Fibroblast of the conjunctiva (primary cell): ENCODE measurements at regions not wholly inside any gene's neighbourhood (a gene's known extent, or its start where the extent isn't known, plus 50 kb on each side); places are given as distances from the start of the nearest gene placed in this dataset.
"Not testable (repeated sequence)": the region's sequence is repeated elsewhere in the genome, so short reads cannot be mapped to it uniquely, and the experiment has no call there.

Experiments
- DNase-seq: peaks from one replicate; pipeline ENCODE4 v3.0.0-alpha.2; 2010; ENCODE audit warnings: low read depth

GRCh38 chrX:26597981-26598380, 382.0 kb downstream of the MAGEB5 start:
- DNase-seq: no peak

DNA sequence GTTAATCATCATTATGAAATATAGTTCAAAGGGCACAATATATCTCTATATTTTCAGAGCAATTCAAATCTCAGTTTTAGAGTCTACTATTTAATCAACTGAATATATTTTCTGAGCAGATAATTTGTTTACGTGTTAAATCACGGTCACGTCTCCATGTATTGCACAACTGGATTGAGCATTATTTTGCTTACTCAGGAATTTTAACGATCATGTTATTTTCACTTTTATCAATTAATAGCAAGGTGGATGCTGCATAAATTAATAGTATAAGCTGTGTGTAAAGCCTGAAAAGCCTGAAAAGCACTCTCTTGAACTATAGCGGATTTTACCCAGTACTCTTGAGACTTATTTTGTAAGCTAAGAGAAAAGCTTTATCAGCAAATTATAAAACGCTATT, 374.9 kb downstream of the MAGEB5 start:
- DNase-seq: no peak

- no peak for DNase-seq
Observed at GRCh38 chrX:26586570-26586969, 370.6 kb downstream of the MAGEB5 start.

DNA sequence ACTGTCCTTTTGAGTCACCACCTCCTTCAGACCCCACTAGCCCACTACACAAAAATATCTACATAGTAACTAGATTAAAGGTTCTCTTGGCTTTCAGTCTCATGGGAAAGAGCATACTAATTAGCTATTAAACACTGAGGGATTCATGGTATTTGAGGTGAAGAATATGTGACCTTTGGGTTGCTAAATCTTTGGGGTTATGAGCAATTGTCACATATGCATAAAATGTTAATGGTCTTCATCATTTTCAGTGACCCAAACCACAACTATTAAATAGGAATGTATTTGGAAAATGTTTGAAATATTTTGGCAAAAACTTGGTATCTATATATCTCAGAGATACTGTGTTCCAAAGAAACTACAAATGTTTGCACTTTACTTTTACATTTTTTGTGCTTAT, 365.1 kb downstream of the MAGEB5 start:
- no peak for DNase-seq

- peak; percentile 40 for DNase-seq
Observed at GRCh38 chrX:26580021-26580420, 364.1 kb downstream of the MAGEB5 start.

DNA sequence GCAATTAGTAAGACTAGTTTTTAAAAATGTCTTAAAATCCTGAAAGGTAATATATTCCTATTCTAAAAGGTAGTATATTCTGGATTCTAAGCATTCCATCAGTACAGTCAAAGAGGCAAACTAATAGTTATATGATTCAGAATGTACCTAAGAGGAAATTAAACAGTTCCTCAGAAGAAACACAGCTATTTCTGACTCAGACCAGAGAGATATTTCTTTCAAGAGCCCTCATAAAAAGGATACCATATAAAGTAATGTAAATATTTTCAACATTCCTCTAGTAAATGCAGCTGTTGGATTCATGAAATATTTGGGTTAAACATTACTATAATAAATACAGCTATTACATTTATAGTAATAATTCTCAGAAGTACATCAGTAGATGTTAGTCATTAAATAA, 358.3 kb downstream of the MAGEB5 start:
- no peak for DNase-seq

- no peak for DNase-seq
Observed at GRCh38 chrX:26562156-26562555, 346.2 kb downstream of the MAGEB5 start.

DNA sequence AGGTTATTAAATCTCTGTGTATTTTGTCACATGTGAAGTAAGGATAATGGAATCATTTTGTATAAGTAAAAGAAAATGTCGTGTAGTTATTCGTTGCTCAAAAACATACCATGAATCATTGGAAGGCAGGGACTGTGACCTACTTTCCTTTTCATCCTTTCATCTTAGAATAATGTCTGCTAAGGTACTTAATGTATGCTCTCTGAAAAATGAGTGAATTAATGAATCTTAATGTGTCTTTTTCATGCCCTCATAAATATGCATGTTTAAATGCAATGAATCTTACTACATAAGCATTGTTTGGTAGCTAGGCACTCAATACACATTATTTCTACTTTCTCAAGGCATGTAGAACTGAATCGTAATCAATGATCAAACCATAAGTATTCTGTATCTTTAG, 343.9 kb downstream of the MAGEB5 start:
- DNase-seq: no peak

DNA sequence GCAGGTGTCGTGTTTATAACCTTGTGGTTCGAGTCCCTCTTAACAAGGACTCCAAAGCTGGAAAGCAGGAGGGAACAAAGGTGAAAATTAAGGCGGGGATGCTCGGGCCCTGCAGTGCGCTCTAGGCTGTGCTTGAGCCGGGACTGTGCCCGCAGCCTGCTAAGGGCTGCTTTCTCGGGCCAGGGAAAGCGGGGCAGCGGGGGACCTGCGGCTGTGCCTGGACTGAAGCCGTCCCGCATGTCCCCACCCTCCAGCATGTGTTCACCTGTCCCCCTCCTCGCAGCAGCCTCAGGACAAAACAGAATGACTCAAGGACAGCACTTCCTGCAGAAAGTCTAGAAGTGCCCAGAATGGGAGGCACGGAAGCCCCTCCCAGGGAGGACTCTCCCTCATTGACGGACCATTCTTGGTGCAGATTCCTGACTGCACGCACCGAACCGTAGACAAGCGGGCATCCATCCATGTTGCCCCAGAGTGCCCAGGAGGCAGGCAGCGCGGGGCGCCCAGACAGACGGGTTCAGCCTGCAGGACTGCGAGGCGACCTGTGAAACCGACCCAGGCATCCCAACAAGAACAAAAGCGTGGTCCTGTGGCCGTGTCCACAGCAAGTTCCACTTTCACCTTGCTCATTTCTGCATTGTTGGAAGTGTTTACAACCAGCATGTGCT, 342.9 kb downstream of the MAGEB5 start:
- DNase-seq: no peak

DNA sequence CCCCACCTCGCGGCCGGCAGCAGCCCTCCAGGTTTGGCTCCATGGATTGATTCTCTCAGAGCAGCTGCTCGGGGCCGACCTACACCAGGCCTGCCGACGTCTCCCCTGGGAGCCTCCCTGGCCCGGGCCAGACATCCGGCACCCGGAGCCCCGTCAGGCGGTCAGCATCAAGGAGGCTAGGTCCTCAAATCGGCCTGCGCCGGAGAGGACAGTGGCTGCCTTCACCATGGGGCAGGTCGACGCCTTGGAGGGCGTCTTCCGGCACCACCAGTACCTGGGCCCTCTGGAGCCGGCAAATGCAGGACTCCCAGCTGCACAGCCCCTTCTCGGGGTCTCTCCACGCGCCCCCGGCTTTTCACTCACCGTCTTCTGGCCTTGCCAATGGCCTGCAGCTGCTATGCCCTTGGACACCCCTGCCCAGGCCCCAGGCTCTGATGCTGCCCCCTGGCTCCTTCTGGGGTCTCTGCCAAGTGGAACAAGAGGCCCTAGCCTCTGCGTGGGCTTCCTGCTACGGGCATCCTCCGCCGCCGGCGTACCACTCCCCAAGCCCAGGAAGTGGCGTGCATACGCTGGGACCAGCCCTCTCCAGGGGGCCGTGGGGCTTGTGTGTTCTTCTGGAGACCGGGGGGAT, 341.8 kb downstream of the MAGEB5 start:
- no peak for DNase-seq

DNA sequence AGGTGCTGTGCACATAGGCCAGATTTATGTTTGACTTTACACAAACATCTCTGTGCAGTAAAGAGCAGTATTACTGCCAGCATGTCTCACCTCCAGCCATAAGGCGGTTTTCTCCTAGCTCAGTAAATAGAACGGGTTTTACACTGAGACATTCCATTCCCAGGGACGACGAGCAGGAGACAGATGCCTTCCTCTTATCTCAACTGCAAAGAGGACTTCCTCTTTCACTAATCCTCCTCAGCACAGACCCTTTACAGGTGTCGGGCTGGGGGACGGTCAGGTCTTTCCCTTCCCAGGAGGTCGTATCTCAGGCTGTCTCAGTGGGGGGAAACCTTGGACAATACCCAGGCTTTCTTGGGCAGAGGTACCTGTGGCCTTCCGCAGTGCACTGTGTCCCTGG, 309.8 kb downstream of the MAGEB5 start:
- not testable (repeated sequence) for DNase-seq

DNA sequence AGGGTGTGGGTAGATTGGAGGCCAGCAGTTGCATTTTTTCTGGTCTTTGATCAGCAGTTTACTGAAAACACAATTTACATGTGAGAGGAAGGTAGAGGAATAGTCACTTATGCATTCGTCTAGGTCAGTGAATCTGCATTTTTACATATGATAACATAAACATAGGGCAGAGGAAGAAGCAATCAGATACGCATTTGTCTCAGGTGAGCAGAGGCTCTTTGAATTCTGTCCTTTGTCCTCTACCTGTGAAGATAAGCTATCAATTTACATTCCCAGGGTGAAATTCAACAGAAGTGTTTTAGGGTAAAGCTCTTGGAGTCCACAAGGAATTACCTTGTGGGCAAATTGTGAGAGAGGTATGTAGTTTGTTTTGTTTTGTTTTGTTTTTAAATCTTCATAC, 306.5 kb downstream of the MAGEB5 start:
- DNase-seq: no peak

GRCh38 chrX:26511589-26512363, 295.8 kb downstream of the MAGEB5 start:
- no peak for DNase-seq

DNA sequence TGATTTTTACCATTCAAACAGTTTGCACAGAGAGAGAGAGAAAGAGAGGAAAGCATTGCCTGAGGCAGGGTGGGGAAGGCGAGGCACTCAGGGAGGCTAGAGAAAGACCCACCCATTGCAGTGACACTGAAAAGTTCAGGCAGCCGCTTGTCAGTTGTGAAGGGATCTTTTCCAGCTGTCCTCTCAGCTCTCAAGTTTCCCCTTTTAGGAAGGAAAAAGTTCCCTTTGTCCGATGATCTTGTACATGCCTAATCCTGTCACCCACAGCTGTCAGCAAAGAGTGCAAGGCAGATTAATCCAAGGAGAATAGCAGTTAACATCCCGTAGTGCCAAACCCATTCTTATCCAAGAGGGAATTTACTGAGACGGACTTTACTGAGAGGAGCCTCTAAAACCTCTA, 255.0 kb downstream of the MAGEB5 start:
- no peak for DNase-seq

GRCh38 chrX:26466387-26466786, 250.4 kb downstream of the MAGEB5 start:
- no peak for DNase-seq

GRCh38 chrX:26445288-26445687, 229.3 kb downstream of the MAGEB5 start:
- DNase-seq: no peak

- DNase-seq: not testable (repeated sequence)
Observed at GRCh38 chrX:26444417-26444816, 228.4 kb downstream of the MAGEB5 start.

GRCh38 chrX:26442340-26442739, 226.4 kb downstream of the MAGEB5 start:
- DNase-seq: peak; percentile 18

- no peak for DNase-seq
Observed at GRCh38 chrX:26414534-26414933, 198.6 kb downstream of the MAGEB5 start.

DNA sequence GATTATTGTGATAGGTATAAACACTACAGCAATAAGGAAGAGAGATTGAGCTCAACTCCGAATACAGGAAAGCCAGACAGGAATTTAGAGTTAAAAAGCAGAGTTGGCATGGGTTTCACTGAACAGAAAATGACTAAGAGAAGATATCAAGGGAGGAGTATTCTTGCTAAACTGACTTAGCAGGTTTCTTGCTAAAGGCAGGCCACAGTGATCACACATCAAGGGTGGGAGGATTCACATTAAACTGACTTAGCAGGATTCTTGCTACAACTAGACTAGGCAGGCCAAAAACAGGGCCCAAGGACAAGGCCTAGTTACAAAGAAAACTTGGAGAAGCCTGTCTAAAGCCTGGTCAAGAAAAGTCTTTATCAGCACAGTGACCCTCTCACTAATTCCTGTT, 195.1 kb downstream of the MAGEB5 start:
- DNase-seq: no peak

- DNase-seq: no peak
Observed at GRCh38 chrX:26409636-26410035, 193.7 kb downstream of the MAGEB5 start.

DNA sequence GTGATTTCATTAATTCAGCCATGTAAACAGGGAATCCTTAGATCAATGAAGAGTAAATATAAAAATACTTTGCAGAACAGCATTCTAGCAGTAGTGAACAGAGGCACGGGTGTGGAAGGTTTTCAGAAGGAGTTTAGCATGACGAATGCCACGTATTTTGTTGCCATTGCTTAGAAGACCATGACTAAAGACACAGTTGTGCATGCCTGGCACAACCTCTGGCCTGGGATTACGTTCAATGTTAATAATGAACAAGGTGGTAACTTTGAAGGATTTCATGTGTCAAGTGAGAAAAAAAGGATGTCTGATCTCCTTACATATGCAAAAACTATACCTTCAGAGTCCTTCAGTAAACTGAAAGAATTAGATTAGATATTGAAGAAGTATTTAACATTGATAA, 171.9 kb downstream of the MAGEB5 start:
- DNase-seq: no peak

DNA sequence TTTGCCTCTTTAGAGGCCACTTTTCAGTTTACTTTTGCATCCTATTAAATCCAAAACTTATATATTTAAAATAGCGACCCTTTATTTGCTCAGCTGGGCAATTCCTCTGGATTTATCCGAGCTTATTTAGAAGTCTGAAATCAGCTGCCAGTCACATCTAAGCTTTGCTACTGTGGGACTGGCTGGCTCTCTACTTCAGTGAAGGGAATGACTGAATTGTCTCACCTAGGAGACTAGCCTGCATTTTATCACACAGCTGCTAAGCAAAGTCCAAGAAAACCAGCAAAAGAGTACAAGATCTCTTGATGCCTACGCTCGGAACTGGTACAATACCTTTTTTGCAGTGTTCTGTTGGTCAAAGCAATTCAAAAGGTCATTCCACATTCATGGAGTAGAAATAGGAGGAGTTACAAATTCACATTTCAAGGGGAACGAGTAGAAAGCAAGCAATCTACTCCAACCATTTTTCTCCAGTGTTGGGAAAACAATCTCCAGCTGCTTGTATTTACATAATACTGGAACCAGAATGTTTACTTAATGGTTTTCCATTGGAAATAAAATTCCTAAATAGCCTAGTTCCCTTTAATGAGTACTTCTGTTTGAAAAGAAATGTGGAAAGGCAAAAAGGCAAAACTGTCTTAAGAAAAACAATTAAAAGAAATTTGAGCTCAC, 160.2 kb downstream of the MAGEB5 start:
- DNase-seq: no peak
